Tibial artery (tissue), 4 donors: ENCODE measurements at regions not wholly inside any gene's neighbourhood (a gene's known extent, or its start where the extent isn't known, plus 50 kb on each side); places are given as distances from the start of the nearest gene placed in this dataset.
"Not testable (repeated sequence)": the region's sequence is repeated elsewhere in the genome, so short reads cannot be mapped to it uniquely, and the experiment has no call there.

Experiments used
- DNase-seq, 2 donors: peaks; one replicate each; pipeline ENCODE4 v3.0.0-alpha.2; 2019
- H3K27ac ChIP-seq, 2 donors: fragments of 200-600 bp; sonication (generic) in 1 of 2; 1 replicate in 1 of 2; 2 replicates in 1 of 2; pipeline ENCODE4 v1.5.1; 2018 to 2019; ENCODE audit warnings: mild to moderate bottlenecking in 1 of 2
- H3K27me3 ChIP-seq, 2 donors: fragments of 200-600 bp; sonication (generic) in 1 of 2; one replicate each; pipeline versions ENCODE4 v1.5.1 to v1.6.0; 2016 to 2019
- H3K36me3 ChIP-seq, 3 donors: fragments of 200-600 bp; sonication (generic) in 2 of 3; one replicate each; pipeline ENCODE4 v1.5.1; 2016 to 2019; ENCODE audit warnings: mild to moderate bottlenecking in 2 of 3
- H3K4me1 ChIP-seq, 4 donors: fragments of 200-600 bp; sonication (generic) in 2 of 4; 1 replicate in 3 of 4; 2 replicates in 1 of 4; pipeline ENCODE4 v1.5.1; 2016 to 2019
- H3K4me3 ChIP-seq, 2 donors: fragments of 200-600 bp; sonication (generic) in 1 of 2; 1 replicate in 1 of 2; 2 replicates in 1 of 2; pipeline ENCODE4 v1.5.1; 2018 to 2019; ENCODE audit warnings: mild to moderate bottlenecking in 2 of 2
- H3K9me3 ChIP-seq, 3 donors: fragments of 200-600 bp; sonication (generic) in 1 of 3; one replicate each; pipeline ENCODE4 v1.5.1; 2016 to 2019
- CTCF ChIP-seq, 2 experiments: fragments of 200-600 bp in 1 of 2; fragments of 450-650 bp in 1 of 2; IDR thresholded peaks; one replicate each; pipeline ENCODE4 v1.5.1; 2017 to 2019; ENCODE audit warnings: antibody characterized with exemption in 2 of 2, mild to moderate bottlenecking in 1 of 2, moderate library complexity in 1 of 2
- intact Hi-C: fragments of 100-400 bp; cut with DNase I; formaldehyde crosslinking; loops from one replicate; pipeline ENCODE4 v1.15.0; 2023; ENCODE audit warnings: low total_unique reads

- Histone ChIP-seq H3K27ac (no peak overlapping the region), H3K36me3 (no peaks in the 10 kb centered on the region), H3K4me1 (no peaks in the 10 kb centered on the region), H3K27me3 (no peaks in the 10 kb centered on the region), H3K9me3 (no peaks in the 10 kb centered on the region), H3K4me3 (no peak overlapping the region)
- DNase-seq, result no peak
- no peak for TF ChIP-seq CTCF (IDR thresholded peaks at IDR 0.05)
- intact Hi-C loops, result no loop called here
Observed at GRCh38 chrX:42000836-42001235, 77.5 kb upstream of the CASK start.

- intact Hi-C loops, result no loop called here
- H3K9me3 ChIP-seq, result no peaks in the 10 kb centered on the region
- TF ChIP-seq CTCF (IDR thresholded peaks at IDR 0.05), result no peak
- H3K4me3 ChIP-seq, result no peak overlapping the region
- DNase-seq, result no peak
- H3K27ac ChIP-seq, result no peak overlapping the region
- no peaks in the 10 kb centered on the region for H3K36me3 ChIP-seq
- H3K4me1 ChIP-seq, result no peaks in the 10 kb centered on the region
- no peaks in the 10 kb centered on the region for H3K27me3 ChIP-seq
Observed at GRCh38 chrX:41984628-41985027, 61.3 kb upstream of the CASK start.

GRCh38 chrX:41982953-41983352, 59.6 kb upstream of the CASK start:
- Histone ChIP-seq H3K4me1 (no peaks in the 10 kb centered on the region), H3K9me3 (no peaks in the 10 kb centered on the region), H3K27ac (no peak overlapping the region), H3K4me3 (no peak overlapping the region), H3K36me3 (no peaks in the 10 kb centered on the region), H3K27me3 (no peaks in the 10 kb centered on the region)
- no peak for DNase-seq
- no peak for TF ChIP-seq CTCF (IDR thresholded peaks at IDR 0.05)
- intact Hi-C loops, result no loop called here

GRCh38 chrX:41981481-41982013, 58.2 kb upstream of the CASK start:
- H3K36me3 ChIP-seq, result no peaks in the 10 kb centered on the region
- intact Hi-C loops, result no loop called here
- DNase-seq, result no peak
- H3K27me3 ChIP-seq, result no peaks in the 10 kb centered on the region
- no peaks in the 10 kb centered on the region for H3K4me1 ChIP-seq
- no peak overlapping the region for H3K27ac ChIP-seq
- TF ChIP-seq CTCF (IDR thresholded peaks at IDR 0.05), result no peak
- H3K9me3 ChIP-seq, result no peaks in the 10 kb centered on the region
- no peak overlapping the region for H3K4me3 ChIP-seq

- H3K27me3 ChIP-seq, H3K27ac ChIP-seq, H3K4me3 ChIP-seq, DNase-seq, H3K4me1 ChIP-seq, H3K36me3 ChIP-seq, H3K9me3 ChIP-seq, intact Hi-C loops: not testable (repeated sequence)
Observed at GRCh38 chrX:41974677-41975076, 51.3 kb upstream of the CASK start.

- no peak for TF ChIP-seq CTCF (IDR thresholded peaks at IDR 0.05)
- Histone ChIP-seq H3K9me3 (no peaks in the 10 kb centered on the region), H3K27ac (no peak overlapping the region), H3K4me3 (no peak overlapping the region), H3K4me1 (no peaks in the 10 kb centered on the region), H3K36me3 (no peaks in the 10 kb centered on the region), H3K27me3 (no peaks in the 10 kb centered on the region)
- no peak for DNase-seq
- intact Hi-C loops, result no loop called here
Observed at GRCh38 chrX:41973208-41973607, 49.9 kb upstream of the CASK start.
